Coronary artery (tissue), 2 donors: ENCODE measurements at regions not wholly inside any gene's neighbourhood (a gene's known extent, or its start where the extent isn't known, plus 50 kb on each side); places are given as distances from the start of the nearest gene placed in this dataset.

Experiments used
- DNase-seq: peaks from one replicate; pipeline ENCODE4 v3.0.0-alpha.2; 2017; ENCODE audit warnings: low spot score
- H3K27ac ChIP-seq, 2 donors: fragments of 200-600 bp; sonication (generic); one replicate each; pipeline ENCODE4 v1.5.1; 2016 to 2019
- H3K4me3 ChIP-seq: fragments of 200-600 bp; sonication (generic); 2 replicates; pipeline ENCODE4 v1.5.1; 2016; ENCODE audit warnings: mild to moderate bottlenecking, moderate library complexity
- CTCF ChIP-seq: fragments of 200-600 bp; sonication (generic); IDR thresholded peaks from one replicate; pipeline ENCODE4 v1.5.1; 2019; ENCODE audit warnings: antibody characterized with exemption

GRCh38 chr2:151175864-151176263, 85.8 kb downstream of the RBM43 start:
- DNase-seq: no peak
- Histone ChIP-seq H3K27ac (no peak overlapping the region), H3K4me3 (no peak overlapping the region)
- TF ChIP-seq CTCF: no peak

GRCh38 chr2:151174127-151174526, 87.5 kb downstream of the RBM43 start:
- DNase-seq: no peak
- no peak overlapping the region for H3K4me3 ChIP-seq
- TF ChIP-seq CTCF: no peak
- no peak overlapping the region for H3K27ac ChIP-seq

- DNase-seq: no peak
- no peak for TF ChIP-seq CTCF
- H3K4me3 ChIP-seq: no peak overlapping the region
- H3K27ac ChIP-seq: no peak overlapping the region
These were observed 90.5 kb downstream of the RBM43 start for GRCh38 chr2:151171186-151171585.

DNA sequence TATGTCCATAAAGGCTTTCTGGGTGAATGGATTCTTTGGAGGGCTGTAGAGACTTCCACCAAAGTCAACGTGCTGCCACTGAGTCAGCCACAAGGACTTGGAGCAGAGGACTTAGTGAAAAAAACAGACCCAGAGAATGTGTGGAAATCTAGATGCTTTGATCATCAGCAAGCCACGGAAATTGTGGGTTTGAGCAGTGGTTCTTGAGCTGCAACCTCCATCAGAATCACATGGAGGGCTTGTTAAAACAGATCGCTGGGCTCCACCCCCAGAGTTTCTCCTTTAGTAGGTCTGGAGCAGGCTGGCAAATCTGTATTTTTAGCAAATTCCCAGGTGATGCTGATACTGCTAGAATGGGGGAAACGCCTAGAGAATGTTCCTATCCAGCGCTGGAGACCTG, 95.3 kb downstream of the RBM43 start:
- DNase-seq: no peak
- TF ChIP-seq CTCF: no peak
- H3K27ac ChIP-seq: no peak overlapping the region
- no peak overlapping the region for H3K4me3 ChIP-seq

DNA sequence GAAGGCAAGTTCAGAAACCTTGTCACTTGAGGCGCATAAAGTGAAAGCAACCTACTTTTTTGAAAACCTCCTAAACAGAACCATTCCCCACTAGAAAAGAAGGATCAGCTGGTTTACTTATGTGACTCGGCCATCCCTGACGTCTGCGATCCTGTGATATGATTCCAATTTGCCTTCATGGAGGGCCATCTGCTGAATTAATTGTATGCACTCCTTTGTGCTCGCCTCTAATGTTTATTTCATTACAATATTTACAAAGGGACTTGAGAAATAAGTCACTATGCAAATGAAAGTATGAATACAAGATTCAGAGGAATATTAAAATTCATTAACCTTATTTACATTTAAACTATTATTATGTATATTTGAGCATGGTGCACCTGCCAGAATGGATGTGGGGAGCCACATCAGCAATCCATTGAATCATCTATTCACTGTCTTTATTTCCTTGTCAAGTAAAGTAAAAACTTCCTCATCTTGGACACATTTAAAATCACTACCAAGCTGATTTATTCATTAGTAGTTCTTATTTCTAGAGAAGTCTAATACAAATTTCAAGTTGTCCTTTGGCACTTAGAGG, 96.5 kb downstream of the RBM43 start:
- H3K4me3 ChIP-seq: no peak overlapping the region
- no peak overlapping the region for H3K27ac ChIP-seq
- TF ChIP-seq CTCF: no peak
- DNase-seq: no peak

GRCh38 chr2:151161821-151162551, 99.7 kb downstream of the RBM43 start:
- no peak for DNase-seq
- no peak overlapping the region for H3K4me3 ChIP-seq

More at GRCh38 chr2:151161821-151162551, 99.7 kb downstream of the RBM43 start:
- TF ChIP-seq CTCF: no peak
- no peak overlapping the region for H3K27ac ChIP-seq
